Esophagus muscularis mucosa (tissue), 3 donors: ENCODE measurements at regions not wholly inside any gene's neighbourhood (a gene's known extent, or its start where the extent isn't known, plus 50 kb on each side); places are given as distances from the start of the nearest gene placed in this dataset.

Experiments used
- POLR2A ChIP-seq: fragments of 450-650 bp; IDR thresholded peaks from one replicate; pipeline ENCODE4 v1.6.1; 2017; ENCODE audit warnings: antibody characterized with exemption, moderate library complexity, mild to moderate bottlenecking, low read depth
- TF ChIP-seq, protein P1 (sequence below), 3 experiments: fragments of 200-600 bp in 2 of 3; fragments of 450-650 bp in 1 of 3; sonication (generic) in 2 of 3; IDR thresholded peaks; one replicate each; pipeline ENCODE4 v1.5.1; 2017 to 2019; ENCODE audit warnings: antibody characterized with exemption in 3 of 3, mild to moderate bottlenecking in 2 of 3, moderate library complexity in 1 of 3

DNA sequence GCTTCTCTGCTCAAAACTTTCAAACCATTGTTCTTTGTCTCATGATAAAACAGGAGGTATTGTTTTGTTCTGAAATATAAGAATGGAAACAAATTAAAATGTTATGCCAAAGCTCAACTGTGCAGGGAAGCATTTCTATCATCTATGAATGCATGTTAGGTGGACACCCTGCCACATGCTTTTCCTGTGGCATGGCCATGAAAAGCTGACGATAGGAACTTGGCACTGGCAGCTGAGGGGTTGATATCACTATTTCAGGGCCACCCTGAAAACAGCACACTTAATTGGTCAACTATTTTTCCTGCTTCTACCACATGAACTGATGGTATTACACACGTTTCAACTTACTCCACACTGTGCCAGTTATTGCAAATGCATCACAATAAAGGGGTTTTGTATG, 157.3 kb downstream of the MREG start:
- TF ChIP-seq POLR2A, result no peak
- TF ChIP-seq, protein P1, sequence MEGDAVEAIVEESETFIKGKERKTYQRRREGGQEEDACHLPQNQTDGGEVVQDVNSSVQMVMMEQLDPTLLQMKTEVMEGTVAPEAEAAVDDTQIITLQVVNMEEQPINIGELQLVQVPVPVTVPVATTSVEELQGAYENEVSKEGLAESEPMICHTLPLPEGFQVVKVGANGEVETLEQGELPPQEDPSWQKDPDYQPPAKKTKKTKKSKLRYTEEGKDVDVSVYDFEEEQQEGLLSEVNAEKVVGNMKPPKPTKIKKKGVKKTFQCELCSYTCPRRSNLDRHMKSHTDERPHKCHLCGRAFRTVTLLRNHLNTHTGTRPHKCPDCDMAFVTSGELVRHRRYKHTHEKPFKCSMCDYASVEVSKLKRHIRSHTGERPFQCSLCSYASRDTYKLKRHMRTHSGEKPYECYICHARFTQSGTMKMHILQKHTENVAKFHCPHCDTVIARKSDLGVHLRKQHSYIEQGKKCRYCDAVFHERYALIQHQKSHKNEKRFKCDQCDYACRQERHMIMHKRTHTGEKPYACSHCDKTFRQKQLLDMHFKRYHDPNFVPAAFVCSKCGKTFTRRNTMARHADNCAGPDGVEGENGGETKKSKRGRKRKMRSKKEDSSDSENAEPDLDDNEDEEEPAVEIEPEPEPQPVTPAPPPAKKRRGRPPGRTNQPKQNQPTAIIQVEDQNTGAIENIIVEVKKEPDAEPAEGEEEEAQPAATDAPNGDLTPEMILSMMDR (IDR thresholded peaks at IDR 0.05), result no peak
